Activated CD8-positive, alpha-beta memory T cell treated with anti-CD3 and anti-CD28 coated beads, Interleukin-2, amount 50 U/mL, for 4 hours (primary cell): ENCODE measurements at regions not wholly inside any gene's neighbourhood (a gene's known extent, or its start where the extent isn't known, plus 50 kb on each side); places are given as distances from the start of the nearest gene placed in this dataset.
A peak's percentile ranks its signal among the peaks of the same experiment; 100 is the strongest.
"Not testable (repeated sequence)": the region's sequence is repeated elsewhere in the genome, so short reads cannot be mapped to it uniquely, and the experiment has no call there.

Experiments
- DNase-seq: peaks from one replicate; pipeline ENCODE4 v3.0.0-alpha.2; 2020

- not testable (repeated sequence) for DNase-seq
These were observed 88.5 kb upstream of the RANBP6 start for GRCh38 chr9:6103911-6104310.

- not testable (repeated sequence) for DNase-seq
These were observed 87.0 kb upstream of the RANBP6 start for GRCh38 chr9:6102336-6102987.

DNA sequence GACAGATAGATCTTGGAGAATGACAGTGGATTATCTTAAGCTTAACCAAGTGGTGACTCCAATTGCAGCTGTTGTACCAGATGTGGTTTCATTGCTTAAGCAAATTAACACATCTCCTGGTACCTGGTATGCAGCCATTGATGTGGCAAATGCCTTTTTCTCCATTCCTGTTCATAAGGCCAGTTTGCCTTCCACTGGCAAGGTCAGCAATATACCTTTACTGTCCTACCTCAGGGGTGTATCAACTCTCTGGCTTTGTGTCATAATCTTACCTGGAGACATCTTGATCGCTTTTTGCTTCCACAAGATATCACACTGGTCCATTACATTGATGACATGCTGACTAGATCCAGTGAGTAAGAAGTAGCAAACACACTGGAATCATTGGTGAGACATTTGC lies 86.3 kb upstream of the RANBP6 start:
- not testable (repeated sequence) for DNase-seq

DNA sequence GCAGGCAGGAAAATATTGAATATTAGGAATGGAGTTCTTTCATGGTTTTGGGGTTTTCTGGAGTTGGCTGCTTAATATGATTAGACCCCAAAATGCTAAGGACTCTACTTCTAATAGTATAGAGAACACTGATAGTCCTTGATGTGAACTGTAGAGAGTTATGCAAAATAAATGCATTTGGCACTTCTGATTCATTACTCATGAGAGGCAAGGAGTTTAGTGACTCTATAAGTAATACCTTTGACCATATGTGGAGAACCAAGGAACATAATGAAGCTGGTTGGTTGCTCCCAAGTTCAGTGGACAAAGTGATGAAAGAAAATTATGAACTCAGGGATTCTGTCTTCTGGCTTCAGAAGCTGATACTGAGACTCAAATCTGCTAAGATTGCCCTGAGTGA lies 83.9 kb upstream of the RANBP6 start:
- not testable (repeated sequence) for DNase-seq

DNA sequence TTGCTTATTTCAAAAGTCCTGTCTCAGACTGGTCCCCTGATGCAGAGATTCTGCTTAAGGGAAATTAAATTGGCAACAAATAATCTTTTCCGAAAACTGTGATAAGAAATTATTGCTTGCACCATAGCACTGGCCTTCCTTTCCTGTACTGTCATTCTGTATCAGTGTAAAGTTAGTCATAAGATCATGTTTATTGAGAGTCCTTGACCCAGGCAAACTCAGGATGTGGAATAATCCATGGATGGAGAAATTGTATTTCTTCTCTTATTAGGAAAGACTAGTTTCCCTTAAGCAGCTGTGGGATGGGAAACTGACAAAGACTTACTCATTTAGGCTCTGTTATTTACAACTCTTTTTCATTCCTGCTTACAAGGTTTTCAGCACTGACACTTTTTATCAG lies 83.0 kb upstream of the RANBP6 start:
- DNase-seq: no peak

- no peak for DNase-seq
These were observed 81.4 kb upstream of the RANBP6 start for GRCh38 chr9:6096821-6097220.

GRCh38 chr9:6090277-6091210 lies 75.1 kb upstream of the RANBP6 start:
- DNase-seq: no peak

GRCh38 chr9:6089300-6089699 lies 73.9 kb upstream of the RANBP6 start:
- no peak for DNase-seq

GRCh38 chr9:6086006-6086655 lies 70.7 kb upstream of the RANBP6 start:
- DNase-seq: no peak

DNA sequence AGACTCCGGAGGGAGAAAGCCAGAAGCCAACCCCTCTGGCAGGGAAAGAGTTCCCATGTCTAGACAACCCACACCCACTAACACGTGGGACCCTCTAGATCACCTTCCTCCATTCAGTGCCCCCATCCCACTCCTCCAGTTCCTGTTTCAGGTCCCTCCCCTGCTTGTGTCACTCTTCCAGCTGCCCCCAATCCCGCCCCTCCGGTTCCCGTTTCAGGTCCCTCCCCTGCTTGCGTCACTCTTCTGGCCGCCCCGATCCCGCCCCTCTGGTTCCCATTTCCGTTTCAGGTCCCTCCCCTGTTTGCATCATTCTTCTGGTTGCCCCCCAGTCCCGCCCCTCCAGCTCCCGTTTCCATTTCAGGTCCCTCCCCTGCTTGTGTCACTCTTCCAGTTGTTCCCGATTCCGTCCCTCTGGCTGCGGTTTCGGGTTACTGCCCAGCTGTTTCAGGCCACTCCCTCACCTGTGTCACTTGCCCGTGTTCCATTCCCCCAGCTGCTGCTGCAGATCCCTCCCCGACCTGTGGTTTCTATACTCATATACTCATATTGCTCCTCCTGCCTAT lies 64.8 kb upstream of the RANBP6 start:
- peak; percentile 71 for DNase-seq

GRCh38 chr9:6079386-6079785 lies 64.0 kb upstream of the RANBP6 start:
- no peak for DNase-seq

DNA sequence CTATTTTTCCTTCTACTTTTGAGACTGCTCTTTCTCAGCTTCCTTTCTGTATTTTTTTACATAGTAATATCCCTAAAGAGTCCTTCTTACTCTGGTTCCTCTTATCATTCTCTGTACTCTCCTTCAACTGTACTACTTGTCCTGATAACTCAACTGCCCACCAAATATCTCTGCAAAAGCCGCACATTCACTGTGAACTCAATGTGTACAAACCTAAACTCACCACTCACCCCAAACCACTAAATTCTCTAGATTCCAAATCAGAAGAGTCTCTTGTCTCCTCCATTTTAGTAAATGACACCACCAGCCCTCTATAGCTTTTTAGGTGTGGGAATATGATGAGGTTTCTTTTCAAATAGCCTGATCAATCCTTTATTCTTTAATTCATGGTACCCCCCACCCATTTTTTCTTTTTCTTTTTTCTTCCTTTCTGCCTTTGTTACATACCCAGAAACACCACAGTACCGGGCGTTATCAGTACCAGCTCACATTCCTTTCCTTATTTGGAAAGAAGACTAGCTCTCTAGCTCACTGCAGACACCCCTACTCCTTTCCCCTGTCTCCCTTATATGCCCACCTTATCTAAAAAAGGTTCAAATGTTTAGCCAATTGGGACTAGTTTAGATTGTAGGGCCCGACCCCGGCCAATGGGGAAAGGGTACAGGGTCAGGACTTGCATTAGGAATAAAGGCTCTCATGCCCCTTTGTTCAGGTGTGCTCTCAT lies 63.1 kb upstream of the RANBP6 start:
- DNase-seq: no peak

DNA sequence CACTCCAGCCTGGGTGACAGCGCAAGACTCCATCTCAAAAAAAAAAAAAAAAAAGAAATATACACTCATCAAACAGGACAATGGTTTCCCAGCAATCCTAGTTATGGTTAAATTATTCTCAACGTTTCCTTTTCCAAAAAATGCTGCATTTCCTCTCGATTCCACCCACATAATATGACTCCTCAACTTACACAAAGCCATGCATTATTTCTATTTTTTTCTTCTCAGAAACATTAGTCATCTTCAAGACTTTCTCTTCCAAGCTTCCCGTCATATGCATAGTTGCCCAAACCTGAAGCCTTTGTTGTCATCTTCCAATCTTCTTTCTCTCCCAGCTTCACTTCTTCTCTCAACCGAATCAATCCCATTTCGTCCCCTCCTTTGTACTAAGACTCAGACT lies 61.4 kb upstream of the RANBP6 start:
- DNase-seq: no peak

DNA sequence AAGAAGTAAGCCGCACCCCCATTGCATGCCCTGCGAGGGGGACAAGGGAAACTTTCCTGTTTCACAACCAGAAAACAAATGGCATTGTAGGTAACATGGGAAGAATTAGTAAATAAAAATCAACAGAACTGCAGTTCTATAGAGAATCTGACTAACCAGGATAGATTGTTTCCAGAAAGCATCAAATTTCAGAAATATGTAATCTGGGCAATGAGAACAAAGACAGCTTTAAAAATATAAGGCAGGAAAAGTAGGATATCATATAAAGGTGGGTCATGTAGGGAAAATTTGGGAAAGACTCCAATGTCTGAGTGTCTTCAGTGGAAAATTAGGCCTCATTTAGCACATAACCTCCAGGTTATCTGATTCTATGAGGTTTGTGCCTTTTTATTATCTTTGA lies 58.3 kb upstream of the RANBP6 start:
- DNase-seq: no peak

DNA sequence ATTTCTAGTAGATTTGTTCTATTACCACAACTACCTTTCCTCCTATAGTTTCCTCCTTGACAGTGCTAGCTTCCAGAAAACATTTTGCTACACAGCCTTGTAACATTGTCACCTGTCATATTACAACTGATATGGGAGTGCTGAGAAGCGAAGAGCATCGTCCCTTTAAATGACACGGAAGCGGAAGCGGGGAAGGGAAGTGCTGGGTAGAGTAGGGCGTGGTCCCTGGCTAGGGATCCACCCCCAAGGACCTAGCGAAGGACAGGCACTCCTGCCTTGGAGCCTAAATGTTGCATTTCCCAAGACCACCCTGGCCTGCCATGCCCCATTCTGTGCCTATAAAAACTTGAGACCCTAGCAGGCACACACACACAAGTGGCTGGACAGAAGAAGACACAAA lies 57.4 kb upstream of the RANBP6 start:
- DNase-seq: no peak

GRCh38 chr9:6072453-6072852 lies 57.0 kb upstream of the RANBP6 start:
- no peak for DNase-seq

DNA sequence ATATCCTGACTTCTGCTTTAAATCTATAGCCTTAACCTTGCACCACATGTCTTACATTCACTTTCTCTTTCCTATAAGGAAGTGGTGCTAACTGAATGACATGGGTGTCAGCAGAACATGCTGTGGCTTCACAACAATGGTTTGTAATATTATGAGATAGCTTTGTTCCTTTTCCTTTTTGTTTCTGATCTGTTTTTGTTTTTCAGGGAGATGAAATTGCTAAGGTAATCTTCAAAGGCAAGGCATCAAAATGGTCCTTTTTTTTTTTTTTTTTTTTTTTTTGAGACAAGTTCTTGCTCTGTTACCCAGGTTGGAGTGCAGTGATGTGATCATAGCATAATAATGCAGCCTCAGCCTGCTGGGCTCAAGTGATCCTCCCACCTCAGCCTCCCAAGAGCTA lies 53.6 kb upstream of the RANBP6 start:
- DNase-seq: no peak

GRCh38 chr9:6067426-6067825 lies 52.0 kb upstream of the RANBP6 start:
- no peak for DNase-seq
